Naive B cell (primary cell): ENCODE measurements at regions not wholly inside any gene's neighbourhood (a gene's known extent, or its start where the extent isn't known, plus 50 kb on each side); places are given as distances from the start of the nearest gene placed in this dataset.
"Not testable (repeated sequence)": the region's sequence is repeated elsewhere in the genome, so short reads cannot be mapped to it uniquely, and the experiment has no call there.

ENCODE experiments used
- ATAC-seq, 2 donors: fragments of 150-1000 bp; cut with Tn5 transposase; 2 replicates each; pipeline ENCODE4 v1.10.0; 2021; ENCODE audit warnings: low read depth in 2 of 2, mild to moderate bottlenecking in 2 of 2, moderate library complexity in 2 of 2
- DNase-seq: peaks from one replicate; pipeline ENCODE4 v3.0.0; 2022
- H3K27ac Mint-ChIP-seq, 6 donors: one replicate each; pipeline ENCODE4 v1.8.0; 2020 to 2022; ENCODE audit warnings: mild to moderate bottlenecking in 6 of 6, mixed read lengths in 6 of 6, moderate library complexity in 5 of 6, inconsistent platforms in 2 of 6
- H3K27me3 Mint-ChIP-seq, 3 donors: one replicate each; pipeline ENCODE4 v1.8.0; 2021 to 2022; ENCODE audit warnings: mixed read lengths in 3 of 3, mild to moderate bottlenecking in 1 of 3
- H3K36me3 Mint-ChIP-seq, 2 donors: one replicate each; pipeline ENCODE4 v1.8.0; 2020 to 2022; ENCODE audit warnings: mixed read lengths in 2 of 2, inconsistent platforms in 1 of 2, mild to moderate bottlenecking in 1 of 2
- H3K4me1 Mint-ChIP-seq, 3 donors: one replicate each; pipeline ENCODE4 v1.8.0; 2020 to 2022; ENCODE audit warnings: mixed read lengths in 3 of 3, inconsistent platforms in 1 of 3, mild to moderate bottlenecking in 1 of 3, moderate library complexity in 1 of 3
- H3K4me3 Mint-ChIP-seq, 8 donors: one replicate each; pipeline ENCODE4 v1.8.0; 2020 to 2022; ENCODE audit warnings: mild to moderate bottlenecking in 8 of 8, mixed read lengths in 8 of 8, moderate library complexity in 8 of 8, inconsistent platforms in 2 of 8
- H3K9me3 Mint-ChIP-seq, 7 donors: one replicate each; pipeline ENCODE4 v1.8.0; 2020 to 2022; ENCODE audit warnings: mixed read lengths in 7 of 7, mild to moderate bottlenecking in 5 of 7, inconsistent platforms in 2 of 7, moderate library complexity in 1 of 7

DNA sequence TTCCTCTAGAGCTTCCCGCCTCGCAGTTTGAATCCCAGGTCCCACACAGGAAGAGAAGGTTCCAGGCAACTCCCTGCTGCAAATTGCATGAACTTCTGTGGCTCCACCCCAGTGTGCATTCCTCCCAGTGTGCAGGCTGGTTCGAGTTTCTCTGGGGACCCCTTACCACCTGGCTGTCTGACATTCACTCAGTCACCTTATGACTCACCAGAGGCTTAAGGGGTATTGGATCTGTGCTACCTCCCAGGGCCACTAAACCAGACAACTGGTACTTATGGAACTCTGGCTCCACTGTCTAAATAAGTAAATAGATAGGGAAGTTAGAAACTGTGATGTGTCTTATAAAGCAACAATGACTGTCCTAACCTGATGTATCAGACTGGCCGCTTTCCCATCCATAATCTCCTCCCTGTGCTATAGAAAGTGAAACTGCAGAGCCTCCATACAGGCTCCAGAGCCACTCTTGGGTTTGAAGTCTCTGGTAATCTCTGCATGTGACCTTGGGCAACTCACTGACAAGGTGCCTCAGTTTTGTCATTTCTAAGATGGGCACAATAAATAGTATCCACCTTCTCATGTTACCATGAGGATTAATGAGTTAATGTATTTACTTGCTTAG is 720.6 kb downstream of the SEMA5A start:
- Mint-ChIP-seq H3K27ac (no peak overlapping the region), H3K36me3 (no peaks in the 10 kb centered on the region), H3K4me3 (no peak overlapping the region), H3K4me1 (no peaks in the 10 kb centered on the region), H3K27me3 (no peaks in the 10 kb centered on the region), H3K9me3 (peaks cover 0 to 21% (median 3%) of the 10 kb centered on the region in 7 donors)
- DNase-seq (no peak), ATAC-seq (no peak)

DNA sequence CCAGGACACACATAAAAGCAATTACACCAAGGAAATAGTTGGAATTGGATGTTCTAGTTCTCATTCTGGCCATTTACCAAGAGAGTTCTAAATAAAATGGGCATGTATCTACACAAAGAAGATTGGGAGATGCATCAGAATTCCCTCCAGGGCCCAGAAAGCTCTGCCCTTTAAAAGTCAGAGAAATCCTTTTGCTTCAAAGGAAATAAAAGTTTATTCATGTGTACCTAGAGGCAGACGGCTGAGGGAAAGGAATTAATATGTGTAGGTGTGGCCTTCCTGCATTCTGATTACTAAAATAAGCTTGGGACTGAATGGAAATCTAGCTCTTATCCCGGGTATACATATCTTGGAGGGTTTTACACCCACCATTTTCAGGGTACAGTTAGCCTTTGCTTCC is 719.4 kb downstream of the SEMA5A start:
- H3K9me3 Mint-ChIP-seq, result peaks cover 0 to 16% (median 1%) of the 10 kb centered on the region in 7 donors
- H3K36me3 Mint-ChIP-seq, result no peaks in the 10 kb centered on the region
- no peak for DNase-seq
- H3K4me1 Mint-ChIP-seq, result no peaks in the 10 kb centered on the region
- no peak for ATAC-seq
- no peak overlapping the region for H3K27ac Mint-ChIP-seq
- H3K27me3 Mint-ChIP-seq, result no peaks in the 10 kb centered on the region
- no peak overlapping the region for H3K4me3 Mint-ChIP-seq

DNA sequence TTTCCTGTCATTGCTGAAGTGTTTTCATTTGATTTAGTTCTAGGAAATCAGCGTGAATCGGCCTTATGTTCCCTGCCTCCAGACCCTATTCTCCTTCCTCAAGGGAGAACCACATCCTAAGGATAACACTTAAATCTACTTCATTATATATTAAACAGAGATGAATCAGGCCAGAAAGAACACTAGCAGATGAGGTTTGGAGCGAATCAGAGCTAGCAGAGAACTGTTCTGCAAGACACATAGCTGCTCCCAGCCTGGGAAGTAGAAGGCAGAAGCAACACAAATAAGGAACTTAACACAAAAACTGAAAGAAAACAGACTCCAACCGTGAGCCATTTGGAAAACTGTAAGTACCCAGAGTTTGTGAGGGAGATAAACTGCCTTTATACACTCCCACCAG is 718.2 kb downstream of the SEMA5A start:
- Mint-ChIP-seq H3K36me3 (no peaks in the 10 kb centered on the region), H3K27me3 (no peaks in the 10 kb centered on the region), H3K9me3 (peaks cover 0 to 6% (median 0%) of the 10 kb centered on the region in 7 donors), H3K4me1 (no peaks in the 10 kb centered on the region), H3K4me3 (no peak overlapping the region), H3K27ac (no peak overlapping the region)
- DNase-seq (no peak), ATAC-seq (no peak)

DNA sequence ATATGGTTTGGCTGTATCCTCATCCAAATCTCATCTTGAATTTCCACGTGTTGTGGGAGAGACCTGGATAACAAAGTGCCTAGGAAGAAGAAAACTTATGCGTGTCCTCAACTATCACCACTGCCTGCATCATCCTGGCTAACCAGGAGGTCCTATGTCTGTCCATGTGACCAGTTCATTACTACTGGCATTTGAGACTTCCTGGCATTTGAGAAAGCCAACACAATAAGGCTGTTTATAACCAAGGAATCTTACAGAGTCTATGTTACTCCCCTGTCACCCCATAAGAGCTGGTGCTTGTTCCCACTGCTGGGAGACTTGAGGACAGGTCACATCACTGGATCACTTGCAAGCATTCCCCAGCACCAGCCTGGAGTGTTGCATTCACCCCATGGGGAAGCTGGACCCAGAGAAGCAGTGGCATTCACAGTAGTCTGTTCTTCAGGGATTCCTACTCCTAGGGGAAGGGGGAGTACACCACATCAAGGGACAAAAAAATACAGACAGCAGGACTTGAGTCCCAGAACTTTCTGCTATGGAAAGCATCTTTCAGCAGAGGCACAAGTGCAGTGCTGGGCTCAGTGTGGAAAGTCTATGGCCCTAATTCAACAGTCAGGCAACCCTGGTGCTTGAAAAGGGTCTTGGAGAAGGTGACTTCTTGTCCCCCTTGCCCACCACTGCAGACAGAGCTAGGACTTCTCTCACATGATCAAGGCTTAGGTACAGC is 717.1 kb downstream of the SEMA5A start:
- no peak for ATAC-seq
- H3K4me3 Mint-ChIP-seq, result no peak overlapping the region
- H3K36me3 Mint-ChIP-seq, result no peaks in the 10 kb centered on the region
- H3K27ac Mint-ChIP-seq, result peak overlapping the region in 1 of 6 donors; percentile 58
- peaks cover 0 to 4% (median 0%) of the 10 kb centered on the region in 7 donors for H3K9me3 Mint-ChIP-seq
- H3K27me3 Mint-ChIP-seq, result no peaks in the 10 kb centered on the region
- H3K4me1 Mint-ChIP-seq, result no peaks in the 10 kb centered on the region
- no peak for DNase-seq

DNA sequence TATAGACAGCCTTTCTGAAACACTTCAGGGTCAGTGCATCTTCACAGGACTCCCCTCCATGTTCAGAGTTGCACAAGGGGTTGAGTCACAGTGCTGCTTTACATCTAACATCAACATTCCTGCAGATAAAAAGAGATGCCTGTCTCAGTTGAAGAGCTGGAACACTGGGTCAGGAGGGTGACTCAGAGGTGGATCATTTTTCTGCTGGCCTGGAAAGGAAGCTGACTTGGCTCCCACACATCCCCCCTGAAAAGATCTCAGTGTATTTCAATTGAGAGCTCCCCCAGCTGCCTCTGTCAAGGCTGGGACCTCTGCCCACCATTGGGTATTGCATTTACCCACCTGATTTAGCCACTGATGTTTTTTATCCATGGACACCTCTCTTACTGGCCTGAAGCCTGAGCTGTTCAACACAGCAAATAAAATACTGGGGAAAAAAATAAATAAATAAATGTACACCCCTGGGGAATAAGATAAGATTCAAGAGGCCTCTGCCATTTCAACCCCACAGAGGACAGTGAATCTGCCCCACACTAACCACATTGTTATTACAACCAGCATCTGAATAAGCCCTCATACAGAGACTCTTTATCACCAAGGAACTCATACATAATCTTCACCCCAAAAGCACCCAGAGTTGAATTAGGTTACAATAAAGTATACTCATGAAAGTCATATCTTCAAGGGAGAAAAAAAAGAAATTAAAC is 716.4 kb downstream of the SEMA5A start:
- H3K27me3 Mint-ChIP-seq, result no peaks in the 10 kb centered on the region
- DNase-seq, result no peak
- no peaks in the 10 kb centered on the region for H3K36me3 Mint-ChIP-seq
- no peak overlapping the region for H3K4me3 Mint-ChIP-seq
- peaks cover 0 to 4% (median 0%) of the 10 kb centered on the region in 7 donors for H3K9me3 Mint-ChIP-seq
- ATAC-seq, result no peak
- no peaks in the 10 kb centered on the region for H3K4me1 Mint-ChIP-seq
- no peak overlapping the region for H3K27ac Mint-ChIP-seq

DNA sequence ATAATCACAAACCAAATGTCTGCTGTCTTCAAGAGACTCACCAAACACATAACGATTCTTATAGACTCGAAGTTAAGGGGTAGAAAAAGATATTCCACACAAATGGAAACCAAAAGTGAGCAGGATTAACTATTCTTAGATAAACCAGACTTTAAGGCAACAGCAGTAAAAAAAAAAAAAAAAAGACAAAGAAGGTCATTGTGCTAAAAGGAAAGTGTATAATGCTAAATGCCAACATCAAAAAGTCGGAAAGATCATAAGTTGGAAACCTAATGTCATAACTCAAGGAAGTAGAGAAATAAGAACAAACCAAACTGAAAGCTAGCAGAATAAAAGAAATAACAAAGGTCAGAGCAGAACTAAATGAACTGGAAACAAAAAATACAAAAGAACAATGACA is 714.6 kb downstream of the SEMA5A start:
- Mint-ChIP-seq H3K36me3 (no peaks in the 10 kb centered on the region), H3K9me3 (peaks cover 0 to 4% (median 0%) of the 10 kb centered on the region in 7 donors), H3K27ac (no peak overlapping the region), H3K27me3 (no peaks in the 10 kb centered on the region), H3K4me3 (no peak overlapping the region), H3K4me1 (no peaks in the 10 kb centered on the region)
- DNase-seq (no peak), ATAC-seq (no peak)

DNA sequence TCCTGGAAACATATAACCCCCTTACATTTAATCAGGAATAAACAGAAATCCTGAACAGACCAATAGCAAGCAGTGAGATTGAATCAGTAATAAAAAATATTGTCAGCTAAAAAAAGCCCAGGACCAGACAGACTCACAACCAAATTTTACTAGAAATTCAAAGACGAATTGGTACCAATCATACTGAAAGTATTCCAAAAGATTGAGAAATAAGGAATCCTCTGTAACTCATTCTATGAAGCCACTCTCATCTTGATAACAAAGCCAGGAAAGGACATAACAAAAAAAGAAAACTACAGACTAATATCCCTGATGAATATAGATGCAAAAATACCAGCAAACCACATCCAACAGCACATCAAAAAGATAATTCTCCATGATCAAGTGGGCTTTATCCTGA is 714.0 kb downstream of the SEMA5A start:
- H3K9me3 Mint-ChIP-seq, result peaks cover 0 to 4% (median 0%) of the 10 kb centered on the region in 7 donors
- DNase-seq, result no peak
- H3K4me3 Mint-ChIP-seq, result no peak overlapping the region
- ATAC-seq, result no peak
- H3K36me3 Mint-ChIP-seq, result no peaks in the 10 kb centered on the region
- no peaks in the 10 kb centered on the region for H3K27me3 Mint-ChIP-seq
- H3K4me1 Mint-ChIP-seq, result no peaks in the 10 kb centered on the region
- H3K27ac Mint-ChIP-seq, result no peak overlapping the region

DNA sequence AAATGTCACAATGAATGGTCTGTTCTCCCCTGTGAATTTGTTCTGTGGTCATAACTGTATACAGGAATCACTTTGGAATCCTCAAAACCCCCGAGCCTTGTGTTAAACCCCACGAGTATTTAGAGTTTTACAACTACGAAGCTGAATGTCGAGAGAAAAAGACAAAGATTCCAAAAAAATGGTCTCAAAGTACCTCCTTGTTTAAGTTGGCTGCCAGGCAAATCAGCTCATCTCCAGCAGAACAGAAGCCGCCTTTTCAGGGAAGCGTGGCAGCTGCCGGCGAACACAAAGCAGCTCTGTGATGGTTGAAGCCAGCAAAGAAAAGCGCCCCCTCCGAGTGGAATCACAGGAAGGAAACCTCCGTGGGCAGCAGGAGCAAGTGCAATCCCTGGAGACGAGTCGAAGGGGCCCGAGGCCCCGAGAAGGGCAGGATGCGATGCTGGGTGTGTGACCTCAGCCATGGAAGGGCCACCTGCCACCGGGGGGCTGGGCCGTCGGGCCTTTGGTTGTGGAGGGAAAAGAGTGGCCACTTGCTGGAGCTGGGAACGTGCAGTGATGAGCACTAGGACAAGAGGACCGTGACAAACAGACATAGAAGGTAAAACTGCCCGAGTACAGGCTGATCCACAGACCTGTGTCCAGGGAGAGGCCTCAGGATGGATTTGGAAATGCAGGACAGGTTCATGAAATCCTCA is 706.4 kb downstream of the SEMA5A start:
- Mint-ChIP-seq H3K4me3 (no peak overlapping the region), H3K4me1 (no peaks in the 10 kb centered on the region), H3K27ac (no peak overlapping the region), H3K27me3 (no peaks in the 10 kb centered on the region), H3K36me3 (no peaks in the 10 kb centered on the region), H3K9me3 (peaks cover 4 to 15% (median 13%) of the 10 kb centered on the region in 7 donors)
- ATAC-seq (no peak), DNase-seq (no peak)

DNA sequence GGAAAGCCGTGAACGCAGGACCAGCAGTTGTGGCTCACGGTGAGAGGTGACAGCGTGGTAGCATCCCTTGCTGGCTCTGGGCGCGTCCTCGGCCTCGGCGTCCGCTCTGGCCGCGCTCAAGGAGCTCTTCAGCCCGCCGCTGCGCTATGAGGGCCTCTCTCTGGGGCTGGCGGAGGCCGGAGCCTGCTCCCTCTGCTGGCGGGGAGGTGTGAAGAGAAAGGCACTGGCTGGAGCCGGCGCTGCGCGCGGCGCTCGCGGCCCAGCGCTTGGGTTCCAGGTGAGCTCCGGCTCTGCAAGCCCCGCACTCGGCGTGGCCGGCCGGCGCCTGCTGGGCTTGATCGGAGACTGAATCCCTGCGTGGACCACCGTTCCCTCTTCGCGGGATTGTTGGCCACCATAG is 705.6 kb downstream of the SEMA5A start:
- no peaks in the 10 kb centered on the region for H3K4me1 Mint-ChIP-seq
- H3K36me3 Mint-ChIP-seq, result no peaks in the 10 kb centered on the region
- peaks cover 4 to 15% (median 13%) of the 10 kb centered on the region in 7 donors for H3K9me3 Mint-ChIP-seq
- no peak overlapping the region for H3K4me3 Mint-ChIP-seq
- no peak for ATAC-seq
- H3K27ac Mint-ChIP-seq, result no peak overlapping the region
- no peak for DNase-seq
- H3K27me3 Mint-ChIP-seq, result no peaks in the 10 kb centered on the region

DNA sequence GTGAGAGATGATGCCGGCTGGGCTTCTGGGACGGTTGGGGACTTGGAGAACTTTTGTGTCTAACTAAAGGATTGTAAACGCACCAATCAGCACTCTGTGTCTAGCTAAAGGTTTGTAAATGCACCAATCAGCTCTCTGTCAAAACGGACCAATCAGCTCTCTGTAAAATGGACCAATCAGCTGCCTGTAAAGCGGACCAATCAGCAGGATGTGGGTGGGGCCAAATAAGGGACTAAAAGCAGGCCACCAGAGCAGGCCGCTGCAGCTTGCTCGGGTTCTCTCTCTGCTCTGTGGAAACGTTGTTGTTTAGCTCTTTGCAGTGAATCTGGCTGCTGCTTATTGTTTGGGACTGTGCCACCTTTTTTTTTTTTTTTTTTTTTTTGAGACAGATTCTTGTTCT is 705.1 kb downstream of the SEMA5A start:
- not testable (repeated sequence) for DNase-seq, H3K36me3 Mint-ChIP-seq, H3K4me1 Mint-ChIP-seq, ATAC-seq, H3K27me3 Mint-ChIP-seq, H3K4me3 Mint-ChIP-seq, H3K27ac Mint-ChIP-seq
- peaks cover 4 to 15% (median 13%) of the 10 kb centered on the region in 7 donors for H3K9me3 Mint-ChIP-seq

DNA sequence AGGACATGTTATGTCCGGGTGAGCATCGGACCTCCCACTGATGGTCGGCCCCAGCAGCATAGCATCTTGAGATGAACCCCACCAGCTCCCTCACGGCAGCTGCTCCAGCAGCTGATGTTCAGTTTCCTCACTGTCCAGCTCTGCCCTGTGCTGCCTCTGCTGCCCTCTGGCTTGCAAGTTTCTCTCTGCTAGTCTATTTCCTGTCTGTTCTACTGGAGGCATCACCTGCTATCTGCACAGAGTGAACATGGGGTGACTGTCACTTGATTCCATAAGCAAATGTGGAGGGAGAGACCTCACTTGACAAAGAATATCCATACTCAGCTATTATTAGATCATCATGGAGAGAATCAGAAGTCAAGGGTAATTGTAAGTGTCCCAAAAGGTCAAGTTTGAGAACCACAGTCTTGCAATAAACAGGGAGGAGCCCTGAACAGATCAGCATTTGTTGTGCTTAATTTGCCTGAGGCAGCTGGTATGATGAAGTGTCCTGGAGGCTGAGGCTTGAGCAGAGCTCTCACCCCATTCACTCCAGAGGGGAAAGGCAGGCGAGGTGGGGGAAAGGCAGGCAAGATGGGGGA is 702.8 kb downstream of the SEMA5A start:
- no peak overlapping the region for H3K4me3 Mint-ChIP-seq
- H3K36me3 Mint-ChIP-seq, result no peaks in the 10 kb centered on the region
- H3K27me3 Mint-ChIP-seq, result no peaks in the 10 kb centered on the region
- ATAC-seq (no peak), DNase-seq (no peak)
- H3K4me1 Mint-ChIP-seq, result no peaks in the 10 kb centered on the region
- peaks cover 4 to 15% (median 11%) of the 10 kb centered on the region in 7 donors for H3K9me3 Mint-ChIP-seq
- no peak overlapping the region for H3K27ac Mint-ChIP-seq

DNA sequence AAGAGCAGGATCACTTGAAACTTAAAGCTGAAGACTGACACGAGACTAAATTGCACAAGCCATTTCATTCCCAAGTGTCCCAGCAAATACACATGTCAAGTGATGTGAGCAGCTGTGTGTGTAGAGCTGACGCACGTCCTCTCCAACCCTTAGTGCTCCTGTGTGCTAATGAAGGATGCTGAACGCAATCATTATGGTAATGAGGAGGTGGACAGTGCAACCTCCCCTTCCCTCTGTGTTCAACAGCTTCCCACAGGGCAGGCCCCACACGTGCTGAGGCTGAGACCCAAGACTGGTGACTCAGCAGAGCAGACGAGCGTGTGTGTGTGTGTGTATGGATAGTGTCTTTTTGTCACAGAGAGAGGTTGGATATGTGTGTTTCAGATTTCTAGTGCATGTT is 702.1 kb downstream of the SEMA5A start:
- Mint-ChIP-seq H3K36me3 (no peaks in the 10 kb centered on the region), H3K4me1 (no peaks in the 10 kb centered on the region), H3K9me3 (peaks cover 4 to 15% (median 9%) of the 10 kb centered on the region in 7 donors), H3K27me3 (no peaks in the 10 kb centered on the region), H3K27ac (no peak overlapping the region), H3K4me3 (no peak overlapping the region)
- ATAC-seq (no peak), DNase-seq (no peak)

DNA sequence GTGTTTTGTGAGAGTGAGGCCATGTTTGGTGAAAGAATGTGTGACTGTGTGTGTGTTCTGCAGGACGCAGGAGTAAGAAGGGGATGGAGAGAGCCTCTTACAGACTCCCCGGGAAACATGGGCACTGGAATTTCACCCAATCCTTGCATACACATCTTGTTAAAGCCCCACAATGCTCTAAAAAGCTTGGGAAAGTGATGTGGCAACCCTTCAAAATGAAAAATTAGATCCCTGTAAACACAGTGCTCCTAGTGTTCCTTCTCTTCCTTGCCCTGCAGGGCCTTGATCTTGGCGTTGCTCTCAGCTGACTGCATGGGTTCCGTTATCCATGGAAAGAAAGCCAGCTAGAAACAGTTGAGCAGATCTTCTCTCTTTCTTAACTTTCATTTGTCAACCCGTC is 701.7 kb downstream of the SEMA5A start:
- ATAC-seq, result no peak
- Mint-ChIP-seq H3K27ac (no peak overlapping the region), H3K9me3 (peaks cover 4 to 15% (median 9%) of the 10 kb centered on the region in 7 donors), H3K27me3 (no peaks in the 10 kb centered on the region), H3K4me1 (no peaks in the 10 kb centered on the region), H3K4me3 (no peak overlapping the region), H3K36me3 (no peaks in the 10 kb centered on the region)
- DNase-seq, result no peak
